Progenitor cell of endocrine pancreas (in vitro differentiated cells): ENCODE measurements at regions not wholly inside any gene's neighbourhood (a gene's known extent, or its start where the extent isn't known, plus 50 kb on each side); places are given as distances from the start of the nearest gene placed in this dataset.

Source experiments
- DNase-seq: peaks from one replicate; pipeline ENCODE4 v3.0.0; 2021; ENCODE audit warnings: low spot score; ENCODE audit not compliant: unreplicated experiment
- H3K27ac Mint-ChIP-seq: 2 replicates; pipeline ENCODE4 v1.8.0; 2021; ENCODE audit warnings: mild to moderate bottlenecking, moderate library complexity, mixed read lengths
- H3K27me3 Mint-ChIP-seq: 2 replicates; pipeline ENCODE4 v1.8.0; 2021; ENCODE audit warnings: mixed read lengths
- H3K36me3 Mint-ChIP-seq: 2 replicates; pipeline ENCODE4 v1.8.0; 2022; ENCODE audit warnings: mixed read lengths; ENCODE audit not compliant: insufficient read depth
- H3K4me1 Mint-ChIP-seq: 2 replicates; pipeline ENCODE4 v1.8.0; 2021; ENCODE audit warnings: low read depth, mixed read lengths
- H3K4me3 Mint-ChIP-seq: 2 replicates; pipeline ENCODE4 v1.8.0; 2021; ENCODE audit warnings: low read depth, mild to moderate bottlenecking, moderate library complexity, mixed read lengths
- H3K9me3 Mint-ChIP-seq: 2 replicates; pipeline ENCODE4 v1.8.0; 2021; ENCODE audit warnings: low read depth, mixed read lengths
- CTCF ChIP-seq: fragments of 200-600 bp; sonication (generic); IDR thresholded peaks from one replicate; pipeline ENCODE4 v1.5.0; 2021; ENCODE audit warnings: antibody characterized with exemption, mild to moderate bottlenecking; ENCODE audit not compliant: unreplicated experiment

DNA sequence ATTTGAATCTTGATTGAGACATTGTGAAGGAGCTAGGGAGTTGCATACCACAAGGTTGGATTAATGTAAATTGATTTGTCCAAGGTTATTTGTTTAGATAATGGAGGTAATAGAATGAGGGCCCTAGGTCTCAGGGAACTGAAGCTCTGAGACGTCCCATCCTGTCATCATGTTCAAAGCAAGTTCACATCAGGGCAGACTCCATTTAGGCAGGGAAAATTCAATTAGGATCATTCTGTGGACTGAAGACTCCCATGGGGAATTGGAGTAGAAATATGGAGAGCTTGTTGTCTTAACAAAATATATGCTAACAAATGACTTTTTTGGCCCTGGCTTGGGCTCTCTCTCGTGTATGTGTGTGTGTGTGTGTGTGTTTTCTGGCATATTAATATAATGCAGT lies 722.0 kb upstream of the ADAMTS16 start:
- H3K9me3 Mint-ChIP-seq: no peaks in the 10 kb centered on the region
- peaks cover 13% of the 10 kb centered on the region for H3K4me1 Mint-ChIP-seq
- no peak overlapping the region for H3K27ac Mint-ChIP-seq
- H3K27me3 Mint-ChIP-seq: peaks cover 19% of the 10 kb centered on the region
- no peaks in the 10 kb centered on the region for H3K36me3 Mint-ChIP-seq
- no peak for TF ChIP-seq CTCF
- H3K4me3 Mint-ChIP-seq: no peak overlapping the region
- DNase-seq: no peak

DNA sequence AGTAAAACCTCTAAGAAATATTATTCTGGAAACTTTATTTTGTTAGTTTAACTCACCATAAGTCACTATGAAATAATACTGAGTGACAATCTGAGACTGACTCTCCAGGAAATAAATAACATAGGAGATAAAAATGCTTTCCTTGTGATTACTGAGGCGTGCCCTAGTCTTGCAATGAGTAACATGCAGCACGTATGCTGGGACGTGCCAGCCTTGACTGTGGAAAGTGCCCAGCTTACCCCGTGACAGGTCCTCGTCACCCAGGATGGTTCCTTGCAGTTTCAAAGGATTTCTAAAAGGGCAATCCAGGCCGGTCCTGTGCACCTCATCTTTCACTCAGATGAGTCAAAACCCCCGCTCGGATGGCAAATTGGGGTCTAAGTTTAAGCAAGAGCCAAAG lies 720.8 kb upstream of the ADAMTS16 start:
- H3K4me3 Mint-ChIP-seq: no peak overlapping the region
- no peak overlapping the region for H3K27ac Mint-ChIP-seq
- no peaks in the 10 kb centered on the region for H3K36me3 Mint-ChIP-seq
- peaks cover 13% of the 10 kb centered on the region for H3K27me3 Mint-ChIP-seq
- H3K4me1 Mint-ChIP-seq: peaks cover 13% of the 10 kb centered on the region
- TF ChIP-seq CTCF: no peak
- H3K9me3 Mint-ChIP-seq: no peaks in the 10 kb centered on the region
- DNase-seq: no peak

DNA sequence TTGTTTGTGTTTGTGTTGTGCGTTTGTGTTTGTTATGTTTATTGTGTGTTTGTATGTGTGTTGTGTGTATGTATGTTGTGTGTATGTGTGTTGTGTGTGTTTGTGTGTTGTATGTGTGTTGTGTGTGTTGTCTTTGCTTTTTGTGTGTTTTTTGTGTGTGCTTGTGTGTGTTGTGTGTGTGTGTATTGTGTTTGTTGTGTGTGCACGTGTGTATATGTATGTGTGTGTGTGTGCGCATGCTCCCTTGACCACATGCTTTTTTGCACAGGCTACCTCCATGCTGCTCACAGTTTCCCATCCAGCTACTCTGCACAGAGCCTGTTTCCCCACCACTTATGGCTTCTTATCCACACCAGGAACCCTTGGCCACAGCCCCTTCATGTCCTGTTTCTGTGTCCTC lies 720.0 kb upstream of the ADAMTS16 start:
- no peaks in the 10 kb centered on the region for H3K36me3 Mint-ChIP-seq
- no peak overlapping the region for H3K4me3 Mint-ChIP-seq
- H3K27me3 Mint-ChIP-seq: peaks cover 8% of the 10 kb centered on the region
- no peak for DNase-seq
- H3K4me1 Mint-ChIP-seq: peaks cover 13% of the 10 kb centered on the region
- H3K9me3 Mint-ChIP-seq: no peaks in the 10 kb centered on the region
- no peak for TF ChIP-seq CTCF
- H3K27ac Mint-ChIP-seq: peak overlapping the region; percentile 5

DNA sequence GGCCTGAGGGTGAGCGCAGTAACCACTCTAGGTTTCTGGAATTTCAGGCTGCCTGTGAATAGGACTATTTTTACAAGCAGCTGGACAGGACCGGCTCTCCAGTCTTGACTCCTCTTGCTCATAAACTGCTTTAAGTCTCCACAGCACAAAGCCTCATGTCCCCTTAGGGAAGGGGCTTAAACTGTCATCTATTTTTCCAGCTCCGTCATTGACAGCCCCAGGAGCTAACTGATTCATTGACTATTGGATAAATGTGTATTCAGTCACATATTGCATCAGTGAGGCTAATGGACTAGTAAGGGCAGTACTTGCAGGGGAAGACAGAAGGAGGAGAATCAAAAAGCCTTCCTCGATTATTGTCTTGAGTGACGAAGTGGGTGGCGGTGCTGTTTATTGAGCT lies 719.4 kb upstream of the ADAMTS16 start:
- no peak overlapping the region for H3K4me3 Mint-ChIP-seq
- no peaks in the 10 kb centered on the region for H3K36me3 Mint-ChIP-seq
- no peaks in the 10 kb centered on the region for H3K9me3 Mint-ChIP-seq
- H3K27me3 Mint-ChIP-seq: peaks cover 3% of the 10 kb centered on the region
- no peak overlapping the region for H3K27ac Mint-ChIP-seq
- H3K4me1 Mint-ChIP-seq: peaks cover 13% of the 10 kb centered on the region
- DNase-seq: no peak
- TF ChIP-seq CTCF: no peak

GRCh38 chr5:4422247-4422646 lies 717.9 kb upstream of the ADAMTS16 start:
- DNase-seq: no peak
- Mint-ChIP-seq H3K27ac (no peak overlapping the region), H3K4me1 (peaks cover 13% of the 10 kb centered on the region), H3K27me3 (peaks cover 2% of the 10 kb centered on the region), H3K9me3 (no peaks in the 10 kb centered on the region), H3K36me3 (no peaks in the 10 kb centered on the region), H3K4me3 (no peak overlapping the region)
- TF ChIP-seq CTCF: no peak

DNA sequence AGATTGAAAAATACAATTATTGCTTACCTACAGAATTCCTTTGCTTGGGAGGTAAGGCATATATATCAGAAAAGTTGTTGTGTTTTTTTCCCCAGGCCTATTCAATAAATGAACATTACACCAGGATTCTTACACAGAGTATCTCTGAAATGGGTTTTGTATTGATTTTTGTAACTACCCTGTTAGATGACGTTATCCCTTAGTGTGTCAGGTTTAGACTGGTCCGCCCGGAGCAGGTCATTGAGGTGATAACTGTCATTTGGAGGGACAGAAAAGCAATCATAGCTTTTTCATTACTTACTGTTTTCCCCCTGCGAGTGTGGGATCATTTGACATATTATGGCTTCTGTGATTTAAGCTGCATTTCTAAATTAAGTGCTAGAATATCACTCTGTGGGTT lies 715.2 kb upstream of the ADAMTS16 start:
- H3K27ac Mint-ChIP-seq: no peak overlapping the region
- no peak overlapping the region for H3K4me3 Mint-ChIP-seq
- peaks cover 7% of the 10 kb centered on the region for H3K4me1 Mint-ChIP-seq
- TF ChIP-seq CTCF: no peak
- no peaks in the 10 kb centered on the region for H3K36me3 Mint-ChIP-seq
- peaks cover 2% of the 10 kb centered on the region for H3K27me3 Mint-ChIP-seq
- H3K9me3 Mint-ChIP-seq: peaks cover 3% of the 10 kb centered on the region
- no peak for DNase-seq
